22Rv1 (cell line): ENCODE measurements at regions not wholly inside any gene's neighbourhood (a gene's known extent, or its start where the extent isn't known, plus 50 kb on each side); places are given as distances from the start of the nearest gene placed in this dataset.

Experiments
- CTCF ChIP-seq: fragments of 450-650 bp; IDR thresholded peaks from 2 replicates; pipeline ENCODE4 v1.5.1; 2017; ENCODE audit warnings: mild to moderate bottlenecking
- ZFX ChIP-seq: fragments of 450-650 bp; IDR thresholded peaks from 2 replicates; pipeline ENCODE4 v1.6.1; 2017; ENCODE audit warnings: antibody characterized with exemption, borderline replicate concordance

GRCh38 chr5:158573829-158574228 is 525.9 kb downstream of the EBF1 start:
- TF ChIP-seq CTCF, result no peak
- no peak for TF ChIP-seq ZFX
